Effector CD8-positive, alpha-beta T cell (primary cell): ENCODE measurements at regions not wholly inside any gene's neighbourhood (a gene's known extent, or its start where the extent isn't known, plus 50 kb on each side); places are given as distances from the start of the nearest gene placed in this dataset.

Experiments used
- DNase-seq: peaks from one replicate; lab custom pipeline; 2025; lab: John Stamatoyannopoulos, UW

DNA sequence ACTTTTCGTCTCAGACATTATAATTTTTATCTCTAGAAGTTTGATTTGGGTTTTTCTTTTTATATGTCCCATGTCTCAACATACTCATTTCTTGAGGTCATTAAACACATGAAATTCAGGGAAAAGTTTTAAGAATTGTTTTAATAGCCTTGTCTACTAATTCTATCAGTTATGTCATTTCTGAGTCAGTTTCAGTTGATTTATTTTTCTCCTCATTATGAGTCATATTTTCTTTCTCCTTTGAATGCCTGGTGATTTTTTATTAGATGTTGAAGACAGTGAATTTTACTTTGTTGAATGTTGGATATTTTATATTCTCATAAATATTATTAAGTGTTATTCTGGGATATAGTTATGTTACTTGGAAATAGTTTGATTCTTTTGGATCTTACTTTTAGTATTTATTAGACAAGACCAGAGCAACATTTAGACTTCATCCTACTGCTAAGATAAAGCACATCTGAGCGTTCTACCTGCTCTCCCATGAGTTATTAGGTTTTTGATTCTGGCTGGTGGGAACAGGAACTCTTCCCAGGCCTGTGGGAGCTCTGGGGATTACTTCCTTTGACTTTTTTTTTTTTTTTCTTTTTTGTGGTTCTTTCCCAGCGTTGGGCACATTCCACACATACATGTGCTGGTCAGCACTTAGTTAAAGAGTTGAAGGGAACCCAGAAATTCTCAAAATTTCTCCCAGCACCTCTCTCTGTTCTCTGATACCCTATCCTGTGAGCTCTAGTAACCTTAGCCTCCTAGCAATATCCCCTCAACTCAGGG lies 1157.7 kb downstream of the BCL11B start:
- DNase-seq = no peak

GRCh38 chr14:98114946-98115345 lies 1157.1 kb downstream of the BCL11B start:
- DNase-seq = no peak

- DNase-seq = no peak
Measured at GRCh38 chr14:98118749-98119148, 1153.2 kb downstream of the BCL11B start.

GRCh38 chr14:98119739-98120138 lies 1152.3 kb downstream of the BCL11B start:
- DNase-seq = no peak

DNA sequence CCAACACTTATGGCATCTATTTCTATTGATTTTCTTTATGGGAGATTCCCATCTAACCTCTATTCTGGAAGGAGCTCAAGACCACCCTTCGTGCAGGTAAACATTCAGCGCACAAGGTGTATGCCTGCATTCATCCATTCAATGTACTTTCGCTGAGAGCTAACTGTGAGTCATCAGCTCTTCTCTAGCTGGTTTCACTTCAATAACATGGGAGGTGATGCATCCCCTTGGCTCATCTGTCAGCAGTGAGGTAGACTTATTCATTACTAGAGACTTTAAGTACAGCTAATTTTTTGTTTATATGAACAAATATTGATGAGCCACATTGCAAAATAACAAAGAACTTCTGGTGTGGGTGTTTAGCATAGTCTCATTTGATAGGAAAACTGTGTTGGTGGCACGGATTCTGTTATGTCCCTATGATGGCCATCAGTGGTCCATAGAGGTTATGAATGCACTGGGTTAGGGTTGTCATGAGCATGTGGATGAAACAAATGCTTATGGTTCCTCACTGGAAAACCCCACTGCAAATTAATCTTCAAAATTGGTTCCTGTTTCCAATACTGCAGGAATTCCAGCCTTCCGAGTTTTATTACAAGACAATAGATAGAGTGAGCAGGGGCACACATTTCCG lies 1151.0 kb downstream of the BCL11B start:
- DNase-seq = no peak

DNA sequence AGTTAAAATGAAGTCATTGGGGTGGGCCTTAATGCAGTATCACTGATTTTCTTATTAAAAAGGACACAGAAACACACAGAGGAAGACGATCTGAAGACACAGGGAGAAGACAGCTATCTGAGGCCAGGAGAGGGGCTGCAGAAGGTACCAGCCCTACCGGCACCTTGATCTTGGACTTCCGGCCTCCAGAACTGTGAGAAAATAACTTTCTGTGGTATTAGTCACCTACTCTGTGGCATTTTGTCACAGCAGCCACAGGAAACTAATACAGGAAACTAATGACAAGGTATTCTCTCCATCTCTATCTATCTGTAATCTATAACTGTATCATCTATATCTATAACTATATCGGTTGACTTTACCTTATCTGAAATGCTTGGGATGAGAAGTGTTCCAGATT lies 1149.5 kb downstream of the BCL11B start:
- no peak for DNase-seq

- DNase-seq = no peak
Measured at GRCh38 chr14:98130691-98131090, 1141.3 kb downstream of the BCL11B start.

DNA sequence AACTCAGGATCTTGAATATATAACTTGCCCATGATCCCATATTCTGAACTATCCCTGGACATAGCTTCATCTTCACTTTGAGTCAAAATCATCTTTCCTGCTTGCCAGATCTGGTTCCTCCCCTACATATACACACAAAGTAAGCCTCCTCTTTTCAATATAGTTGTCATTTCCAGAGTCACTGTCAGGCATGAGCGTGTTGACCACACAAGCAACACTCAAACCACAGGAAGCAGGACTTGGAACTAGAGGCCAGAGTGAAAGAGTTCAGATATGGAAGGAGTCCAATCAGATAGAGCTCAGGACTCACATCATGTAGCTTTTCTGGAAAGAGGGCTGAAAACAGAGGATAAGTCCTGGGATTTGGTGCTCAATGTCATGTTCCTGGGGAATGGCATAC lies 1140.6 kb downstream of the BCL11B start:
- DNase-seq = no peak

DNA sequence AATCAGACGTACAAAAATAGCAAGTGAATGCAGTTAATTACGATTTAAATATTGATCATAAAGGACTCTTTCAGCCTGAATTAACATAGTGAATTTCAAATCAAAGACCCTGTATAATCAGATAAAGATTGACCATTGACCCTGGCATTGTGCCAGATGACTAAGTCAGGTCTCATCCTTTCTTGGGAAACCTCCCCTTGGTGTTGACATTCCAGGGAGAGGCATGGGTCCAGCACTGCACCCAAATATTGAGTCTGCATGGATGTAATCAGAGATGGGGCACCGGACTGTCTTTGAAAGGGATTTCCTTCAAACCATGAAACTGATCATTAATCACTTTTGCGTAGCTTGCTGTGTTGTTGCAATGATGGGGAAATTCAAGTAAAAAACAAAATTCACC lies 1138.2 kb downstream of the BCL11B start:
- no peak for DNase-seq

- no peak for DNase-seq
Measured at GRCh38 chr14:98136012-98136789, 1135.8 kb downstream of the BCL11B start.

DNA sequence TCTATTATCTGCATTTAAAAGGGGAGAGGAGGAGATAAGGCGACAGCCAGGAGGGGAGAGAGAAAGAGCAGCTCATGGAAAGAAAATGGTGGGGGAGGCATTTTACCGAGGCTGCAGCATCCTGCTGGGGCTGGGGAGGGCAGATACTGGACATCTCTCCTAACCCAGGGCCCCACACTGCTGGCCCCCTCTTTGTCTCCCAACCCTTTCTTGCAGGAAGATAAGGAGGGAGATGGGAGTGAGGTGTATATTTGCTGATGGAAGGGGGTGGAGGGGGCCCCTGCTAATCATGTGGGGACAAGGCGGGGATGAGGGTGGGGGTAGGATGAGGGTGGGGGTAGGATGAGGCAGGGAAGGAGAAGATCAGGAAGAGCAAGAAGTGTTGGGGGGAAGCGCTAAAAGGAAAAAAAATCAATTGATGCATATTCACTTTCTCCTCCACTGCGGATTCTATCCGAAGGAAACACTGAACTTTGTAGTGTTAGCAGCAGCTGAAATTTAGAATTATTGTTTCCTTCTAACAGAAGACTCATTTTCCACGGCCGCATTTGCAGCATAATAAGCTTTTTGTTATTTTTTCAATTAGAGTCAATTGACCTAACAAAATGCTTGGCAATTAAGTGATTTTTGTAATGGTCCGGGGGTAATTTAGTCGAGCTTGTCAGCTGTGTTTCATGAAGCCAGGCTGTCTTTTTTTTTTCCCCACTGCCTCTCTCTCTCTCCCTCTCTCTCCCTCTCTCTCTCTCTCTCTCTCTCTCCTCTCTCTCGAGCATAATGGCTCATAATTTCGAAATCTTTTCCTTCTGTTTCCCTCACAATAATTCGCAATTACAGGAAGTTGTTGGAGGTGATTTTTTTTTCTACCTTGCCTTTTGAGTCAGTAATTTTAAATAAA lies 1134.6 kb downstream of the BCL11B start:
- no peak for DNase-seq

- DNase-seq = peak; percentile 41
Measured at GRCh38 chr14:98138666-98139065, 1133.3 kb downstream of the BCL11B start.

- DNase-seq = no peak
Measured at GRCh38 chr14:98140862-98141530, 1131.0 kb downstream of the BCL11B start.

- DNase-seq = no peak
Measured at GRCh38 chr14:98143566-98143965, 1128.4 kb downstream of the BCL11B start.

GRCh38 chr14:98144964-98145363 lies 1127.0 kb downstream of the BCL11B start:
- no peak for DNase-seq

DNA sequence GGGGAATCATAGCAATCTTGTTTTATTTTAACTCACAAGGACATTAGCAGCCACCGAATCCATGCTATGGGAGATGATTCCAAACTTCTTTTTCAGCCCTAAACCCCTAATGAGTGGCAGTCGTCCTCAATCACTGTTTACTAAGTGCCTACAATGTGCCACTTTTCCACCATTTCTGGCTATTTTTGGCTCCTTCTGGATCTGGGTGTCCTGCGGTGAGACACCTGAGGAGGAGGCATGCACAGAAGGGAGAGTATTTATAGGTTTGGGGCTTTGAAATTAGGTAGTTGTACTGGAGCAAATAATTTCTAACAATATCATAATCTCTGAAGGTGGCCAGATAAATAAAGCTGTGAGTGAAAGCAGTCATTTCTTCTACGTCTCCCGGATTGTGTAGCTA lies 1125.6 kb downstream of the BCL11B start:
- DNase-seq = no peak

- DNase-seq = no peak
Measured at GRCh38 chr14:98154254-98154653, 1117.7 kb downstream of the BCL11B start.

- DNase-seq = no peak
Measured at GRCh38 chr14:98156411-98156810, 1115.6 kb downstream of the BCL11B start.

- DNase-seq = no peak
Measured at GRCh38 chr14:98160901-98161300, 1111.1 kb downstream of the BCL11B start.

DNA sequence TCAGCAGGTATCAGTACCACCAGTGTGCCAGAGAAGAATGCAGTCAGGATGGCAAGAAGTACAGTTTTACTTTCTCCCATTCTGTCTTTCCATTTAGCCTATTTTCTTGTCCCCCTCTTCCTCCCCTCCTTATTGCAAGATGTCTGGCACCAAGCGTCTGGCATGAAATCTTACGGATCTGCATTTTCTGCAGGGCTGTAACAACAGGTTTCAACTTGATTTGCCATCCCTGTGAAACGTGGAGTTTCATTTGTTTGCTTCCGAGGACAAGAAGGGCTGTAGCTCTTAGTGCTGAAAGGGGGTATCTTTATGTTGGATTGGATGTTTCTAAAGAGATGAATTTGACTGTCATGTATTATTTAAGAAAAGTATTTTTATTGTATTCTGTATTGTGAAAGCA lies 1110.6 kb downstream of the BCL11B start:
- no peak for DNase-seq
